ENCODE measurements at regions not wholly inside any gene's neighbourhood (a gene's known extent, or its start where the extent isn't known, plus 50 kb on each side); places are given as distances from the start of the nearest gene placed in this dataset.

DNA sequence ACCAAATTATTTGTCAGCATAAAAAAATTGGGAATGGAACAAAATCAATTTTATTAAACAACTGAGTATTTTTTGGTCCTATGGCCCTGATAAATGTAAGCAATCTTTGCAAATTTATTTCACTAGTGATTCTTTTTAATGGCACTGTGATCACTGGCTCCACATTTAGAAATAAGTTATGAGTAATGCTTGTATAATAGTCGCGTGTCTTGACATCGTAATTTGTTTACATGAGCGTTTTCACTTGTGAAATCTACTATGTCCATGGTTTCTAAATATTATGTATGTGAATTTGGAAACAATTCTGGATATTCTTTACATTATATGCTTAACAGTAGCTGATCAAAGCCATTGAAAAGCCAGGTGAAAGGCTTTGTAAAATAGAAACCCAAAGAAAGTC lies 817.5 kb downstream of the EFNA5 start:
- TF ChIP-seq, protein P1, sequence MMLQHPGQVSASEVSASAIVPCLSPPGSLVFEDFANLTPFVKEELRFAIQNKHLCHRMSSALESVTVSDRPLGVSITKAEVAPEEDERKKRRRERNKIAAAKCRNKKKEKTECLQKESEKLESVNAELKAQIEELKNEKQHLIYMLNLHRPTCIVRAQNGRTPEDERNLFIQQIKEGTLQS (IDR thresholded peaks at IDR 0.05) = no peak
- TF ChIP-seq TAF1 (conservative IDR thresholded peaks at IDR 0.05) (no peak), FOXA1 (IDR thresholded peaks at IDR 0.05) (no peak), JUND (IDR thresholded peaks at IDR 0.05) (no peak), GABPA (IDR thresholded peaks at IDR 0.05 in 1 of 2, conservative IDR thresholded peaks at IDR 0.05 in 1 of 2) (no peak), HNF4A (conservative IDR thresholded peaks at IDR 0.05) (no peak), HNF4G (IDR thresholded peaks at IDR 0.05) (no peak), RAD21 (IDR thresholded peaks at IDR 0.05) (no peak), YY1 (IDR thresholded peaks at IDR 0.05) (no peak), RXRA (IDR thresholded peaks at IDR 0.05) (no peak), FOXA2 (IDR thresholded peaks at IDR 0.05) (no peak), NR2F2 (IDR thresholded peaks at IDR 0.05) (no peak), SP1 (IDR thresholded peaks at IDR 0.05) (no peak), EGR1 (IDR thresholded peaks at IDR 0.05; ENCODE audit: low read depth in 2 of 2) (no peak)
- TF ChIP-seq, protein P2, sequence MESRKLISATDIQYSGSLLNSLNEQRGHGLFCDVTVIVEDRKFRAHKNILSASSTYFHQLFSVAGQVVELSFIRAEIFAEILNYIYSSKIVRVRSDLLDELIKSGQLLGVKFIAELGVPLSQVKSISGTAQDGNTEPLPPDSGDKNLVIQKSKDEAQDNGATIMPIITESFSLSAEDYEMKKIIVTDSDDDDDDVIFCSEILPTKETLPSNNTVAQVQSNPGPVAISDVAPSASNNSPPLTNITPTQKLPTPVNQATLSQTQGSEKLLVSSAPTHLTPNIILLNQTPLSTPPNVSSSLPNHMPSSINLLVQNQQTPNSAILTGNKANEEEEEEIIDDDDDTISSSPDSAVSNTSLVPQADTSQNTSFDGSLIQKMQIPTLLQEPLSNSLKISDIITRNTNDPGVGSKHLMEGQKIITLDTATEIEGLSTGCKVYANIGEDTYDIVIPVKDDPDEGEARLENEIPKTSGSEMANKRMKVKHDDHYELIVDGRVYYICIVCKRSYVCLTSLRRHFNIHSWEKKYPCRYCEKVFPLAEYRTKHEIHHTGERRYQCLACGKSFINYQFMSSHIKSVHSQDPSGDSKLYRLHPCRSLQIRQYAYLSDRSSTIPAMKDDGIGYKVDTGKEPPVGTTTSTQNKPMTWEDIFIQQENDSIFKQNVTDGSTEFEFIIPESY (IDR thresholded peaks at IDR 0.05) = no peak
- TF ChIP-seq, protein P3, sequence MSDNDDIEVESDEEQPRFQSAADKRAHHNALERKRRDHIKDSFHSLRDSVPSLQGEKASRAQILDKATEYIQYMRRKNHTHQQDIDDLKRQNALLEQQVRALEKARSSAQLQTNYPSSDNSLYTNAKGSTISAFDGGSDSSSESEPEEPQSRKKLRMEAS (IDR thresholded peaks at IDR 0.05) = no peak
- TF ChIP-seq, protein P4, sequence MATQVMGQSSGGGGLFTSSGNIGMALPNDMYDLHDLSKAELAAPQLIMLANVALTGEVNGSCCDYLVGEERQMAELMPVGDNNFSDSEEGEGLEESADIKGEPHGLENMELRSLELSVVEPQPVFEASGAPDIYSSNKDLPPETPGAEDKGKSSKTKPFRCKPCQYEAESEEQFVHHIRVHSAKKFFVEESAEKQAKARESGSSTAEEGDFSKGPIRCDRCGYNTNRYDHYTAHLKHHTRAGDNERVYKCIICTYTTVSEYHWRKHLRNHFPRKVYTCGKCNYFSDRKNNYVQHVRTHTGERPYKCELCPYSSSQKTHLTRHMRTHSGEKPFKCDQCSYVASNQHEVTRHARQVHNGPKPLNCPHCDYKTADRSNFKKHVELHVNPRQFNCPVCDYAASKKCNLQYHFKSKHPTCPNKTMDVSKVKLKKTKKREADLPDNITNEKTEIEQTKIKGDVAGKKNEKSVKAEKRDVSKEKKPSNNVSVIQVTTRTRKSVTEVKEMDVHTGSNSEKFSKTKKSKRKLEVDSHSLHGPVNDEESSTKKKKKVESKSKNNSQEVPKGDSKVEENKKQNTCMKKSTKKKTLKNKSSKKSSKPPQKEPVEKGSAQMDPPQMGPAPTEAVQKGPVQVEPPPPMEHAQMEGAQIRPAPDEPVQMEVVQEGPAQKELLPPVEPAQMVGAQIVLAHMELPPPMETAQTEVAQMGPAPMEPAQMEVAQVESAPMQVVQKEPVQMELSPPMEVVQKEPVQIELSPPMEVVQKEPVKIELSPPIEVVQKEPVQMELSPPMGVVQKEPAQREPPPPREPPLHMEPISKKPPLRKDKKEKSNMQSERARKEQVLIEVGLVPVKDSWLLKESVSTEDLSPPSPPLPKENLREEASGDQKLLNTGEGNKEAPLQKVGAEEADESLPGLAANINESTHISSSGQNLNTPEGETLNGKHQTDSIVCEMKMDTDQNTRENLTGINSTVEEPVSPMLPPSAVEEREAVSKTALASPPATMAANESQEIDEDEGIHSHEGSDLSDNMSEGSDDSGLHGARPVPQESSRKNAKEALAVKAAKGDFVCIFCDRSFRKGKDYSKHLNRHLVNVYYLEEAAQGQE (IDR thresholded peaks at IDR 0.05) = no peak
- TF ChIP-seq, protein P5, sequence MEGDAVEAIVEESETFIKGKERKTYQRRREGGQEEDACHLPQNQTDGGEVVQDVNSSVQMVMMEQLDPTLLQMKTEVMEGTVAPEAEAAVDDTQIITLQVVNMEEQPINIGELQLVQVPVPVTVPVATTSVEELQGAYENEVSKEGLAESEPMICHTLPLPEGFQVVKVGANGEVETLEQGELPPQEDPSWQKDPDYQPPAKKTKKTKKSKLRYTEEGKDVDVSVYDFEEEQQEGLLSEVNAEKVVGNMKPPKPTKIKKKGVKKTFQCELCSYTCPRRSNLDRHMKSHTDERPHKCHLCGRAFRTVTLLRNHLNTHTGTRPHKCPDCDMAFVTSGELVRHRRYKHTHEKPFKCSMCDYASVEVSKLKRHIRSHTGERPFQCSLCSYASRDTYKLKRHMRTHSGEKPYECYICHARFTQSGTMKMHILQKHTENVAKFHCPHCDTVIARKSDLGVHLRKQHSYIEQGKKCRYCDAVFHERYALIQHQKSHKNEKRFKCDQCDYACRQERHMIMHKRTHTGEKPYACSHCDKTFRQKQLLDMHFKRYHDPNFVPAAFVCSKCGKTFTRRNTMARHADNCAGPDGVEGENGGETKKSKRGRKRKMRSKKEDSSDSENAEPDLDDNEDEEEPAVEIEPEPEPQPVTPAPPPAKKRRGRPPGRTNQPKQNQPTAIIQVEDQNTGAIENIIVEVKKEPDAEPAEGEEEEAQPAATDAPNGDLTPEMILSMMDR (IDR thresholded peaks at IDR 0.05; ENCODE audit: low read depth, low read length, missing input control) = no peak
- Histone ChIP-seq H3K27ac (ENCODE audit: low read depth in 1 of 2, low read length in 2 of 2) (no peak overlapping the region), H3K4me1 (ENCODE audit: control insufficient read depth in 4 of 4, insufficient read depth in 4 of 4, low read length in 3 of 4) (peaks cover 0 to 2% (median 0%) of the 10 kb centered on the region in 4 donors), H3K9me3 (ENCODE audit: control insufficient read depth in 4 of 4, low read length in 3 of 4) (no peaks in the 10 kb centered on the region), H3K27me3 (ENCODE audit: control insufficient read depth in 4 of 4, insufficient read depth in 4 of 4, low read length in 3 of 4) (no peaks in the 10 kb centered on the region), H3K4me3 (ENCODE audit: low read depth in 1 of 3, low read length in 3 of 3) (no peak overlapping the region), H3K36me3 (ENCODE audit: control insufficient read depth in 4 of 4, insufficient read depth in 3 of 4, low read depth in 1 of 4, low read length in 3 of 4) (no peaks in the 10 kb centered on the region), H3K9ac (ENCODE audit: low read depth in 1 of 2, low read length in 2 of 2) (no peak overlapping the region)
- DNase-seq (ENCODE audit: low spot score) = no peak
- WGBS = 65% methylated on average over 4 of the region's 4 CpGs

All from liver (tissue), 8 donors.